Prostate gland (tissue), 2 donors: ENCODE measurements at regions not wholly inside any gene's neighbourhood (a gene's known extent, or its start where the extent isn't known, plus 50 kb on each side); places are given as distances from the start of the nearest gene placed in this dataset.

Experiments used
- POLR2A ChIP-seq: fragments of 450-650 bp; IDR thresholded peaks from one replicate; pipeline ENCODE4 v1.6.1; 2016; ENCODE audit warnings: antibody characterized with exemption, mild to moderate bottlenecking
- TF ChIP-seq, protein P1 (sequence below), 4 experiments: fragments of 200-600 bp in 2 of 4; fragments of 450-650 bp in 2 of 4; sonication (generic) in 2 of 4; IDR thresholded peaks; 1 replicate in 3 of 4; 2 replicates in 1 of 4; pipeline ENCODE4 v1.5.1; 2016 to 2019; ENCODE audit warnings: antibody characterized with exemption in 4 of 4, mild to moderate bottlenecking in 2 of 4, moderate library complexity in 2 of 4

DNA sequence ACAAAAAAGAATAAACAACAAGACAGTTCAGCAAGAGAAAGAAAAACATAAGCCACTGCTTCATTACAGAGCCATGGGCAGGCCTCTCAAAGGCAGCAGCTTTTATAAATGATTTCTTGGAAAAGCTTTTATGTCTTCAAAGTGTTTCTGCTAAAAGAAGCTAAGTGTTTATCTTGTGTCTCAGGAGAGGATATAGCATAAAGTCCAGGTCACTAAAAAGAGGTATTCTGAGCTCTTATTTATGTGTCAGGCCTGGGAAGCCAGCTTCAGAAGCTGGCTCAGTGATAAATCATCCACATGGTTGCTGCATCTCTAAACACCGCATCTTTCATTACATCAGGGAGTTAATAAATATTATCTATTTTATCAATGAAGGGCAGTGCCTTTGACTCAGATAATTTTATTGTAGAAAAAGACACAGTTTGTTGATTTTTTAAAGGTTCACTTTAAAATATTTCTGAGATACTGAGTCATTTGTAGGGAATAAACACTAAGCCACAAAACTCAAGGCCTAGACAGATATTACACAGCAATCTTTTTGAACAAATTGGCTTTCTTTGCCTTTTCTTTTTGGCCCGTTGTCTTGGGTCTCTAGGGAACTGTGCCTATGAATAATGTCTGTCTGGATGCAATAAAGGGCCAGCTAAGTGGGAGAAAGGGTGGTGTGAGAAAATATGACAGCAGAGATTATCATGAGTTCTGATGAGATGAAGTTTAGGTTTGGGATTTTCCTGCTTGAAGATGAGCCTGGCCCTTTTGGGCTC, 1086.6 kb downstream of the UQCRFS1 start:
- TF ChIP-seq, protein P1, sequence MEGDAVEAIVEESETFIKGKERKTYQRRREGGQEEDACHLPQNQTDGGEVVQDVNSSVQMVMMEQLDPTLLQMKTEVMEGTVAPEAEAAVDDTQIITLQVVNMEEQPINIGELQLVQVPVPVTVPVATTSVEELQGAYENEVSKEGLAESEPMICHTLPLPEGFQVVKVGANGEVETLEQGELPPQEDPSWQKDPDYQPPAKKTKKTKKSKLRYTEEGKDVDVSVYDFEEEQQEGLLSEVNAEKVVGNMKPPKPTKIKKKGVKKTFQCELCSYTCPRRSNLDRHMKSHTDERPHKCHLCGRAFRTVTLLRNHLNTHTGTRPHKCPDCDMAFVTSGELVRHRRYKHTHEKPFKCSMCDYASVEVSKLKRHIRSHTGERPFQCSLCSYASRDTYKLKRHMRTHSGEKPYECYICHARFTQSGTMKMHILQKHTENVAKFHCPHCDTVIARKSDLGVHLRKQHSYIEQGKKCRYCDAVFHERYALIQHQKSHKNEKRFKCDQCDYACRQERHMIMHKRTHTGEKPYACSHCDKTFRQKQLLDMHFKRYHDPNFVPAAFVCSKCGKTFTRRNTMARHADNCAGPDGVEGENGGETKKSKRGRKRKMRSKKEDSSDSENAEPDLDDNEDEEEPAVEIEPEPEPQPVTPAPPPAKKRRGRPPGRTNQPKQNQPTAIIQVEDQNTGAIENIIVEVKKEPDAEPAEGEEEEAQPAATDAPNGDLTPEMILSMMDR (IDR thresholded peaks at IDR 0.05) = no peak
- no peak for TF ChIP-seq POLR2A
